HEK293 (cell line): ENCODE measurements at regions not wholly inside any gene's neighbourhood (a gene's known extent, or its start where the extent isn't known, plus 50 kb on each side); places are given as distances from the start of the nearest gene placed in this dataset.

Source experiments
- CTCF ChIA-PET: fragments of 350-600 bp; formaldehyde crosslinking; extraction: SDS; loops from one replicate; lab custom pipeline; 2021; ENCODE audit warnings: antibody characterized with exemption; lab: Yijun Ruan, JAX
- POLR2A ChIA-PET: fragments of 300-600 bp; formaldehyde crosslinking; extraction: SDS; loops from one replicate; lab custom pipeline; 2020; ENCODE audit warnings: antibody characterized with exemption, inconsistent platforms; lab: Yijun Ruan, JAX
- H3K27ac ChIP-seq: fragments of 200-500 bp; sonication (Bioruptor generic); 2 replicates; pipeline ENCODE4 v1.5.1; 2014; ENCODE audit warnings: low read depth, low read length, control low read depth, inconsistent platforms; ENCODE audit errors: extremely low read depth
- H3K36me3 ChIP-seq, 2 experiments: fragments of 200-500 bp in 1 of 2; sonication (Bioruptor generic) in 1 of 2; 1 replicate in 1 of 2; 2 replicates in 1 of 2; pipeline ENCODE4 v1.5.1; 2014 to 2017; ENCODE audit warnings: inconsistent platforms in 2 of 2, low read length in 2 of 2; ENCODE audit not compliant: control insufficient read depth in 2 of 2, insufficient read depth in 1 of 2
- H3K4me1 ChIP-seq: fragments of 200-500 bp; sonication (Bioruptor generic); 2 replicates; pipeline ENCODE4 v1.5.1; 2014; ENCODE audit warnings: mild to moderate bottlenecking, low read length, inconsistent platforms; ENCODE audit not compliant: control insufficient read depth, insufficient read depth
- H3K4me3 ChIP-seq: 2 replicates; pipeline ENCODE4 v1.5.1; 2011; ENCODE audit warnings: low read depth, mild to moderate bottlenecking, control low read depth, low read length, moderate library complexity
- H3K9me3 ChIP-seq: fragments of 200-500 bp; sonication (Bioruptor generic); 2 replicates; pipeline ENCODE4 v1.5.1; 2014; ENCODE audit warnings: low read depth, low read length, inconsistent platforms; ENCODE audit not compliant: control insufficient read depth, insufficient read depth
- ELK4 ChIP-seq: IDR thresholded peaks from 2 replicates; pipeline ENCODE4 v1.6.1; 2011; ENCODE audit warnings: mild to moderate bottlenecking, low read depth, low read length, borderline replicate concordance
- PRDM10 ChIP-seq: fragments of 450-650 bp; formaldehyde crosslinking; IDR thresholded peaks from 2 replicates; pipeline ENCODE4 v1.5.1; 2016; ENCODE audit warnings: missing biosample characterization, missing genetic modification characterization
- RBAK ChIP-seq: fragments of 450-650 bp; formaldehyde crosslinking; IDR thresholded peaks from 2 replicates; pipeline ENCODE4 v1.5.1; 2016; ENCODE audit warnings: missing biosample characterization, missing genetic modification characterization
- SETDB1 ChIP-seq: IDR thresholded peaks from one replicate; pipeline ENCODE4 v1.6.1; 2017; ENCODE audit warnings: mild to moderate bottlenecking, low read length, moderate library complexity, mixed read lengths; ENCODE audit not compliant: insufficient read length
- ZBTB17 ChIP-seq: fragments of 450-650 bp; formaldehyde crosslinking; IDR thresholded peaks from 2 replicates; pipeline ENCODE4 v1.5.1; 2016; ENCODE audit warnings: missing biosample characterization, missing genetic modification characterization
- ZBTB49 ChIP-seq: fragments of 450-650 bp; formaldehyde crosslinking; IDR thresholded peaks from 2 replicates; pipeline ENCODE4 v1.5.1; 2016; ENCODE audit warnings: missing biosample characterization, missing genetic modification characterization, low read depth
- ZFP69B ChIP-seq: fragments of 450-650 bp; formaldehyde crosslinking; IDR thresholded peaks from 2 replicates; pipeline ENCODE4 v1.5.1; 2016; ENCODE audit warnings: missing biosample characterization, missing genetic modification characterization
- ZIC2 ChIP-seq: fragments of 450-650 bp; formaldehyde crosslinking; IDR thresholded peaks from 2 replicates; pipeline ENCODE4 v1.5.1; 2016; ENCODE audit warnings: missing biosample characterization, missing genetic modification characterization
- ZNF274 ChIP-seq, 2 experiments: fragments of 200-500 bp in 1 of 2; fragments of 450-650 bp in 1 of 2; sonication (Bioruptor generic) in 1 of 2; formaldehyde crosslinking in 1 of 2; IDR thresholded peaks; 2 replicates each; pipeline versions ENCODE4 v1.5.1 to v1.6.1; 2014 to 2016; ENCODE audit warnings: borderline replicate concordance in 1 of 2, inconsistent platforms in 1 of 2, low read length in 1 of 2, missing biosample characterization in 1 of 2, missing genetic modification characterization in 1 of 2
- ZNF366 ChIP-seq: fragments of 450-650 bp; formaldehyde crosslinking; conservative IDR thresholded peaks from 2 replicates; pipeline ENCODE4 v1.5.1; 2016; ENCODE audit warnings: missing biosample characterization, missing genetic modification characterization
- ZNF404 ChIP-seq: fragments of 450-650 bp; formaldehyde crosslinking; IDR thresholded peaks from 2 replicates; pipeline ENCODE4 v1.5.1; 2017; ENCODE audit warnings: missing biosample characterization, missing genetic modification characterization
- ZNF426 ChIP-seq: fragments of 450-650 bp; formaldehyde crosslinking; IDR thresholded peaks from 2 replicates; pipeline ENCODE4 v1.5.1; 2017; ENCODE audit warnings: missing biosample characterization, missing genetic modification characterization, mild to moderate bottlenecking, inconsistent platforms, moderate library complexity
- ZNF510 ChIP-seq: fragments of 450-650 bp; formaldehyde crosslinking; IDR thresholded peaks from 2 replicates; pipeline ENCODE4 v1.5.1; 2018; ENCODE audit warnings: mild to moderate bottlenecking, missing genetic modification characterization, missing biosample characterization; ENCODE audit not compliant: insufficient replicate concordance
- ZNF529 ChIP-seq: fragments of 450-650 bp; formaldehyde crosslinking; IDR thresholded peaks from 2 replicates; pipeline ENCODE4 v1.5.1; 2017; ENCODE audit warnings: missing genetic modification characterization, missing biosample characterization; ENCODE audit not compliant: insufficient replicate concordance
- ZNF558 ChIP-seq: fragments of 450-650 bp; formaldehyde crosslinking; IDR thresholded peaks from 2 replicates; pipeline ENCODE4 v1.5.1; 2016; ENCODE audit warnings: missing biosample characterization, missing genetic modification characterization
- ZNF561 ChIP-seq: fragments of 450-650 bp; IDR thresholded peaks from 2 replicates; pipeline ENCODE4 v1.5.1; 2018; ENCODE audit warnings: missing biosample characterization, missing genetic modification characterization, borderline replicate concordance
- ZNF654 ChIP-seq: fragments of 450-650 bp; formaldehyde crosslinking; IDR thresholded peaks from 2 replicates; pipeline ENCODE4 v1.5.1; 2016; ENCODE audit warnings: low read depth, missing biosample characterization, missing genetic modification characterization
- ZNF658 ChIP-seq: fragments of 450-650 bp; formaldehyde crosslinking; IDR thresholded peaks from 2 replicates; pipeline ENCODE4; 2016; ENCODE audit warnings: missing biosample characterization, missing genetic modification characterization
- ZNF692 ChIP-seq: fragments of 450-650 bp; formaldehyde crosslinking; IDR thresholded peaks from 2 replicates; pipeline ENCODE4 v1.5.1; 2016; ENCODE audit warnings: missing biosample characterization, missing genetic modification characterization
- ZSCAN5A ChIP-seq: fragments of 450-650 bp; formaldehyde crosslinking; IDR thresholded peaks from 2 replicates; pipeline ENCODE4 v1.5.1; 2016; ENCODE audit warnings: missing biosample characterization, missing genetic modification characterization

GRCh38 chr1:82755191-82755590, 954.5 kb downstream of the ADGRL2 start:
- TF ChIP-seq ZFP69B (tag by site-specific recombination) (no peak), ZNF529 (tag by site-specific recombination) (no peak), ZNF561 (no peak), ZNF274 (IDR thresholded peaks at IDR 0.05; ENCODE audit: low read length) (no peak), ZNF274 (tag by site-specific recombination; IDR thresholded peaks at IDR 0.05; ENCODE audit: borderline replicate concordance) (no peak), ZNF558 (no peak), ELK4 (no peak), ZNF692 (tag by site-specific recombination) (no peak), ZNF510 (tag by site-specific recombination) (no peak), ZNF658 (tag by site-specific recombination) (no peak), ZIC2 (tag by site-specific recombination) (no peak), RBAK (tag by site-specific recombination) (no peak), ZBTB17 (tag by site-specific recombination) (no peak), ZNF426 (no peak), PRDM10 (tag by site-specific recombination) (no peak), ZNF654 (tag by site-specific recombination) (no peak), ZNF404 (tag by site-specific recombination) (no peak), ZBTB49 (tag by site-specific recombination) (no peak), SETDB1 (no peak), ZSCAN5A (tag by site-specific recombination) (no peak), ZNF366 (tag by site-specific recombination) (no peak)
- H3K4me1 ChIP-seq, result no peaks in the 10 kb centered on the region
- no peak overlapping the region for H3K4me3 ChIP-seq
- ChIA-PET POLR2A (no interaction called here), CTCF (interaction anchor here (0.7 kb wide), 1 partner anchor 341 kb away, joined by 3 read pairs; no protein-coding TSS in a partner anchor)
- no peaks in the 10 kb centered on the region for H3K36me3 ChIP-seq
- H3K9me3 ChIP-seq, result no peaks in the 10 kb centered on the region
- no peak overlapping the region for H3K27ac ChIP-seq
